Fibroblast of skin of back (primary cell): ENCODE measurements at regions not wholly inside any gene's neighbourhood (a gene's known extent, or its start where the extent isn't known, plus 50 kb on each side); places are given as distances from the start of the nearest gene placed in this dataset.
"Not testable (repeated sequence)": the region's sequence is repeated elsewhere in the genome, so short reads cannot be mapped to it uniquely, and the experiment has no call there.

Experiments used
- DNase-seq: peaks from one replicate; pipeline ENCODE4 v3.0.0-alpha.2; 2013

DNA sequence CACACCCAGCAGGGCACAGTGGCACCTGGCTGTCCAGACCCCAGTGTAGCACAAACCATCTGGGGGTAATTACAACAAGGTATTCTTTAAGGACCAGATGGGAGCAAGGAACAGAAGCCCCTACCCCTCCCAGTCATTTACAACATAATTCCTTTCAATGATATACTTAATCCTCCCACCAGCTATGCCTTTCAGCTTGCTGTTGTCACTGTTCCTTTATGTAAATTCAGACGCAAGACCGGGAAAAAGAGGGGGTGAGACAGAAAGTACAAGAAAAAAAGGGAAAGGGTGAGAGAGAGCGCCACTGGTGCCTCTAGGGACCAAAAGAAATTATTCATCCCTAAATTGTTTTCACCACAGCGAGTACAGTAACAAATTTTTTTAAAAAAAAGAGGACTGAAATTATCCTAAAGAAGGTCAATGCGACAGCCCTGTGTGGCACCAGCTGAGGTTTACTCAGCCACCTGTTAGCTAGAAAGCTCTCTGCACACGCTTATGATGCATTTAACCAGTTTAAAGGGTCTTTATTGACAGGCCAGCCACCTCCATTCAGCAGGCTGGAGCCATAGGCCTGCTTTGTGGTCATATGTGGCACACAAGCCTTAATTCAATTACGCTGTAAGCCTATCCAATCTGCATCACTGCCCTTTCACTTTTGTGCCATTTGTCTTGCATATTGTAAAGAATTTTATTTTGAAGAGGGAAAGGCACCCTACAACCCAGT is 210.2 kb upstream of the ISL1 start:
- no peak for DNase-seq

GRCh38 chr5:51181208-51181894 is 201.9 kb upstream of the ISL1 start:
- no peak for DNase-seq

DNA sequence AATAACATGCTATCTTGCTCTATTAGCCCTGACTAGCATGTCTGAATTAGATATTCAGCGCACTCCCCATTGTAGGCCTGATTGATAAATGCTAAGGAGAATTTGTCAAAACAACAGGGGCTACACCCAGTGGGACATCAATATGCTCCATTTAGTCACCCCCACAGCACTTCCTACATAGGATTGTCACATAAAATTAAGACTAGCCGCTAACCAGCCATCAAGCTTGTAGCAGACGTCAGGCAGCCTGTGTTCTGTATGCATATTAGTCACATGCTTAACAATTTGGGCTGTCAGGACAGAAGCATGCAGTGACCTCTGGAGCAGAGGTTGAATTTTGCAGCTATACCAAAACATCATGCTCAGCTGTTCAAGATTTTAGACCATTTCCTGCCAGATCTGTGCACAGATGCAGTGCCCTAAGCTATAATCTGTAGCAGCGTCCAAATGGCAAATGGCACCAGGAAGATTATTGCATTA is 197.4 kb upstream of the ISL1 start:
- DNase-seq, result no peak

- DNase-seq, result no peak
These were observed 195.2 kb upstream of the ISL1 start for GRCh38 chr5:51188001-51188591.

DNA sequence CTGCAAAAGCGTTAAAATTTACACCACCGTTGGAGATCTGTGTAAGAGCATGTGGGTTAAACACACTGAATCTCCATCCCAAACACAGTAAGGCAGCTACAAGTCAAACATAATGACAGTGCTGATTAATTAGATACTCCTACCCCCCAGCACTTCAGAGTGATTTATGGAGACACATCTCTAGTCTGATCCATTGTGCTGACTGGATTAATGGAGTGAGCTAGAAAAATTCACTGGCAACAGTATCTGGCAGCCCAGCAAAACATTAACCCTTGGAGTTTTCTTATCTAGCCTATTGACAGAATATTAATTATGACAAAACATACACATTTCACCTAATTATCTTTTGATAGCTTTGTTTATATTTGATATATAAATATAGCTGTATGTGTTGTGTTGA is 188.6 kb upstream of the ISL1 start:
- DNase-seq, result no peak

GRCh38 chr5:51201024-51201423 is 182.2 kb upstream of the ISL1 start:
- DNase-seq, result no peak

DNA sequence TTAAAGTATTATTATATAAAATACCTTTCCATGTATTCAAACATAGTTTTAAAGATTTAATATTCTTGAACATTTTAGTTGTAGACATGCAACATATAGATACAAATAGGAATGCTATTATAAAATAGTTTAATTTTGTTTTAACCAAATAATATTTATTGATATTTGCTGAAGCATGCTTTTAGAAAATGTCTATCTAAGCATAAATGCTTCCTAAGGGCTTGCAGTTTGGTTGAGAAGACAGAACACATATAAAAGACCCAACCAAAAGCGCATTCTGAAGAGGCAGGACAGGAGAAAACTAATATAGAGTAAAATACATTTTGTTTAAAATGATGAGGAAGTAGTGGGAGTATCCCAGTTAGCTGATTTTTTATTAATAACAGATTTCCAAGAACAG is 181.5 kb upstream of the ISL1 start:
- DNase-seq, result no peak

DNA sequence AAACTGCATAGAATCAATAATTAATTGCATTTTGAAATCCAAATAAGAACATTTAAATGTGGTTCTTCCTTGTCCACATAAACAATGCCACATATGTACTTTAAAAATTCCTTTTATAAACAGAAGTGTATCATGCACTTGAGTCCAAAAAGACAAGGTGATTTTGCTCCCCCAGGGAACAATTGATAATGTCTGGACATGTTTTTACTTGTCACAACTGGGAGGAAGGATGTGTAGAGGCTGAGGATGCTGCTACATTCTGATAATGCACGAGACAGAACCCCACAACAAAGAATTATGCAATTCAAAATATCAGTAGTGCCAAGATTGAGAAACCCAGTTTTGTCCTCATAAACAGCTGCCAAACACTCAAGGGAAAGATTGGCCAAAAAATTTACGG is 181.1 kb upstream of the ISL1 start:
- no peak for DNase-seq

DNA sequence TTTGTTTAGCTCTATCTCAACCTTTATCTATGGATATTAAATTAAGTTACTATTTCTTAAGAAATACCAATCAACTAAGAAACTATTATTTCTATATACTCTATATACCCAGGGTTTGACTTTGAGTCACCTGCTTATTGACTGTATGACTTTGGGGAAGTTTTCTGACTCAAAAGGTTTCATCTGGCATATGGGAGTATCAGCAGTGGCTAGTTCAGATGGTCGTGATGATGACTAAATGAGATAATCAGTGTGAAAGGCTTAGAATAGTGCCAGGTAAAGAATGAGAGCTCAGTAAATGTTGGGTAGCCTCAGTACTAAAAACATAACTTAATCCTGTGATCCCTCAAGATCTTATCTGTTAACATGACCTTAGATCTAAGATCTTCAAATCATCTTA is 179.7 kb upstream of the ISL1 start:
- no peak for DNase-seq

DNA sequence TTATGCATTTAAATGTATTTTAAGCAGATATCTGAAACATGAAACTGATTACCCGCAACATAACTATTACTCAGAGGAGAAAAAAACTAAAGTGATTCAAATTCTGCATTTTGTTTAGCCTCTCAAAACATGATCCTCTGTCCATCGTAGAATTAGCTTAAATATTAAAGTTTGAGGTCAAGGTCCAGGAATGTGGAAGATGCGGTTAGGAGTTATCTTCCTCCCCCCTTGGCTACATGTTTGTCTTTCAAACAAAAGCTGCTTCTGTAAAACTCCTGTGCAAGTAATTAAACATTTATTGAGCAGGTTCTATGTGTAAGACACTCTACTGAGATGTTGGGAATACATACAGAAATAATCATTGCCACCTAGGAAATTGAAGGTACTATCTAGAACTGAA is 175.0 kb upstream of the ISL1 start:
- no peak for DNase-seq

DNA sequence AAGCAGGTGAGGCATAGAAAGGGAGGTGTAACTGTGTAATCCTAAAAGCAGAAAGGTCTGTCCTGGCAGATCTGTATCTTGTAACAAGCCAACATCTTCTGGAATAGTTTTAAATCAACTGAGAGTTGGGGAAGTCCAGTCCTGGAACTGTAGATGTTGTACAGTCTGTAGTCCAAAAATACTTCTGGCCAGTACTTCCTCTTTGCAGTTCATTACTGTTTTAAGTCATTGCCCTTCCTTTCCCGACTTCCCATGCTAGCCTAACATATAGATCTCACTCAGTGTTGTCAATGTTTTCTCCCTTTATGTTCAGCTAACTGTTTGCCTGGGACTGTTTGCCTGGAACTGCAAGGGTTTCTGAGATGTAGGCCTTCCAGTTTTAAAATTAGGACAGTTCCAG is 168.5 kb upstream of the ISL1 start:
- no peak for DNase-seq

DNA sequence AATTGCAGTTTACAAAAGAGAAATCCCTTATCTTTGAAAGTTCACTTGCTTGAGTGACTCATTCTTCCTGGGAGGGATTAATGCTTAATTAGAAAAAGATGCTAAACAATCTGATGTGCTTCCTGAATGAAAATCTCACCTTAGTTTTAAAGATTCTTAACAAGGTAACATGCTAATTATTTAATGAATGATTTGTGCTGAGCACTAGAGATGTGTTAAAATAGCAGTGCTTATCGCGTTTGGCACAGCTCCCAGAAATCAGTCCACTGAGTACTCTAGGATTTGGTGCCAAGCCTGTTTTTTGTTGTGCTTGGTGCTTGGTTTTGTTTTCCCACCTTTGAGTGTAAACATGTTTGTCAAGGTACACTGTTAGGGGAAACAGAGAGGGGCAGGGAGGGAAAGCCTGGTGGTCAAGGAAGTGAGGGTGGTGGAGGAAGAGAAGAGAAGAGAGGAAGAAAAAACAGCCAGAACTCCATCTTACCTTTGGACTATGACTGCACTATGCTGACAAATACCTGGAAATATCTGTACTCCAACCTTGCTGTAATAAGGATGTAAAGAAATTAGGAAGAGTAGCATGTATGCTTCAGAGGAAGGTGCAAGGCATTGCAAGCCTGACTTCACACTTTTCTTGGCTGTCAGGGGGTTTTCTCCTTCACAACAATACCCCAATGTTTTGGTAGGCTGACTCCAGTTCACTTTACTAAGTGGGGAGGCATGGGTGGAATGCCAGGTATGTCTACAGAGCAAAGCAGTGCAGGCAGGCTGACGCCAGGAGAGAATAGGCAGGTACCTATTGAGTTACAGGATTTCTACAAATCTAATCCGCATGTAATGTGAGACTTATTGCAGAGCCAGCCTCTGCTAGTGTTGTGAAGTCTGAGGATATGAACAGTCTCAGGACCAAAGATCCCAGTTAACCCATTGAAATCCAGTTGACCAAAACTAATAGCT is 157.2 kb upstream of the ISL1 start:
- DNase-seq, result no peak

- no peak for DNase-seq
These were observed 155.2 kb upstream of the ISL1 start for GRCh38 chr5:51227963-51228470.

DNA sequence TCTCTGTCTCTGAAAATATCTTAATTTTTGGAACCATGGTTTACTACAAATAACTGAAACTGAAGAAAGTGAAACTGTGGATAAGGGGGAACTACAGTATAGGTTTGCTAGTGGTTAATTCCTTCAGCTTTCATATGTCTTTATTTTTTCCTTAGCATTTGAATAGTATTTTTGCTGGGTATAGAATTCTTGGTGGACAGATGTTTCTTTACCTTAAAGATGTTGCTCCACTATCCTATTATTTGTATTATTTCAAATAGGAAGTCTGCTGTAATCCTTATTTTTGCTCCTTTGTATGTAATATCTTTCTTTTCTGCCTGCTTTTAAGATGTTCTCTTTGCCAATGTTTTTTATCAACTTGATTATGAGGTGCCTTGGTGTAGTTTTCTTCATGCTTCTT is 152.9 kb upstream of the ISL1 start:
- DNase-seq, result no peak

DNA sequence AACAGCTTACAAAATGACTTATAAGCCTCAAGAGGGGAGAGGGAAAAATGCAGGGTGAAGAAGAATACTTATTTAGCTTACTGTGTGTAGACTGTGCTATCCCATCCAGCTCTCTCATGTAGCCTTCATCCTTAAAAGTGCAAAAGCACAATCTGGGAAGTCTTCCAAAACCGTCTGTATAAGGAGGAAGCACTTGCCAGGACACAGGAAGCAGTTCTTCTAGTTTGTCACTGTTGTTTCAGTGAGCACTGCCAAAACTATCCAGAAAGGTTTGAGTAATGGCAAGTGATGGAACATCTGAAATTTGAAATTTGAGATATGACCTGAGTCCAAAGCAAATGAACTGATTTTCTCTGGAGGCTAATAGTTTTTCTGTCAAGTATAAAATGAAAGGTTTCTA is 140.8 kb upstream of the ISL1 start:
- DNase-seq, result no peak

GRCh38 chr5:51250957-51251356 is 132.3 kb upstream of the ISL1 start:
- DNase-seq, result not testable (repeated sequence)

- no peak for DNase-seq
These were observed 112.0 kb upstream of the ISL1 start for GRCh38 chr5:51271261-51271660.

- no peak for DNase-seq
These were observed 110.2 kb upstream of the ISL1 start for GRCh38 chr5:51273021-51273420.

DNA sequence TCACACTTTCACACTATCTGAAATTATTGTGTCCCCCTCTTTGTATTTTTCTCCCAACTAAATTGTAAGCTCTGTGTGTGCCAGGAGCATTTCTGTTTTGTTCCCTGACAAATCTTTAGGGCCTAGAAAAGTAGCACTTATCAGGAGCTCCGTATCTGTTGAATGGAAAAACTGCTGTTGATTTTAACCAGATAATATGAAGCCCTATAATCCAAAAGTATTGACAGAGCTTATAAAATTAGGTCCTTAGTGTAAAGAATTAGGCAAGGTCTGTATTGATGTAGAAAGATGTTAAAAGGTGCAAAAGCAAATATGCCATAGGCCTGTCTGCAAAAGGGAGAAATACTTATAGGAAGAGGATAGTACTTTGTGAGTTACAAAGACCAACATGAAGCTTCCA is 109.4 kb upstream of the ISL1 start:
- no peak for DNase-seq

- DNase-seq, result no peak
These were observed 107.8 kb upstream of the ISL1 start for GRCh38 chr5:51275428-51275827.

- DNase-seq, result no peak
These were observed 107.0 kb upstream of the ISL1 start for GRCh38 chr5:51276250-51276649.

GRCh38 chr5:51278539-51278938 is 104.7 kb upstream of the ISL1 start:
- no peak for DNase-seq
